ENCODE measurements at regions not wholly inside any gene's neighbourhood (a gene's known extent, or its start where the extent isn't known, plus 50 kb on each side); places are given as distances from the start of the nearest gene placed in this dataset.
"Not testable (repeated sequence)": the region's sequence is repeated elsewhere in the genome, so short reads cannot be mapped to it uniquely, and the experiment has no call there.

GRCh38 chr3:110016235-110016815, 679.0 kb upstream of the DPPA4 start:
- DNase-seq = no peak

- no peak for DNase-seq
Measured at GRCh38 chr3:110017304-110017703, 680.0 kb upstream of the DPPA4 start.

GRCh38 chr3:110021659-110022058, 684.3 kb upstream of the DPPA4 start:
- DNase-seq = no peak

GRCh38 chr3:110023022-110023421, 685.7 kb upstream of the DPPA4 start:
- DNase-seq = not testable (repeated sequence)

GRCh38 chr3:110026421-110026820, 689.1 kb upstream of the DPPA4 start:
- DNase-seq = no peak

GRCh38 chr3:110027446-110028080, 690.2 kb upstream of the DPPA4 start:
- DNase-seq = no peak

- DNase-seq = no peak
Measured at GRCh38 chr3:110031975-110032374, 694.6 kb upstream of the DPPA4 start.

GRCh38 chr3:110059431-110059830, 722.1 kb upstream of the DPPA4 start:
- DNase-seq = no peak

- DNase-seq = no peak
Measured at GRCh38 chr3:110062716-110063115, 725.4 kb upstream of the DPPA4 start.

GRCh38 chr3:110063178-110063577, 725.8 kb upstream of the DPPA4 start:
- no peak for DNase-seq

GRCh38 chr3:110066206-110066605, 728.9 kb upstream of the DPPA4 start:
- DNase-seq = no peak

GRCh38 chr3:110067527-110067926, 730.2 kb upstream of the DPPA4 start:
- DNase-seq = no peak

- DNase-seq = no peak
Measured at GRCh38 chr3:110069761-110070160, 732.4 kb upstream of the DPPA4 start.

- DNase-seq = no peak
Measured at GRCh38 chr3:110070161-110070916, 733.0 kb upstream of the DPPA4 start.

GRCh38 chr3:110074095-110074494, 736.7 kb upstream of the DPPA4 start:
- no peak for DNase-seq

GRCh38 chr3:110077093-110077492, 739.7 kb upstream of the DPPA4 start:
- no peak for DNase-seq

- DNase-seq = no peak
Measured at GRCh38 chr3:110093411-110093810, 756.1 kb upstream of the DPPA4 start.

- DNase-seq = no peak
Measured at GRCh38 chr3:110093812-110094401, 756.6 kb upstream of the DPPA4 start.

- DNase-seq = no peak
Measured at GRCh38 chr3:110099711-110100110, 762.4 kb upstream of the DPPA4 start.

GRCh38 chr3:110101361-110101760, 764.0 kb upstream of the DPPA4 start:
- DNase-seq = no peak

- DNase-seq = no peak
Measured at GRCh38 chr3:110106805-110107204, 769.5 kb upstream of the DPPA4 start.

GRCh38 chr3:110123946-110124345, 786.6 kb upstream of the DPPA4 start:
- no peak for DNase-seq

GRCh38 chr3:110126065-110126464, 788.7 kb upstream of the DPPA4 start:
- no peak for DNase-seq

GRCh38 chr3:110133971-110134370, 796.6 kb upstream of the DPPA4 start:
- DNase-seq = no peak

Measured in bone marrow (tissue), 2 donors.